Stimulated activated CD4-positive, alpha-beta T cell treated with anti-CD3 and anti-CD28 coated beads, Interleukin-15, amount 100 ng/mL, for 48 hours (primary cell): ENCODE measurements at regions not wholly inside any gene's neighbourhood (a gene's known extent, or its start where the extent isn't known, plus 50 kb on each side); places are given as distances from the start of the nearest gene placed in this dataset.
"Not testable (repeated sequence)": the region's sequence is repeated elsewhere in the genome, so short reads cannot be mapped to it uniquely, and the experiment has no call there.

Experiments
- DNase-seq, 2 donors: peaks; one replicate each; pipeline ENCODE4 v3.0.0-alpha.2; 2020; ENCODE audit warnings: low read depth in 2 of 2

DNA sequence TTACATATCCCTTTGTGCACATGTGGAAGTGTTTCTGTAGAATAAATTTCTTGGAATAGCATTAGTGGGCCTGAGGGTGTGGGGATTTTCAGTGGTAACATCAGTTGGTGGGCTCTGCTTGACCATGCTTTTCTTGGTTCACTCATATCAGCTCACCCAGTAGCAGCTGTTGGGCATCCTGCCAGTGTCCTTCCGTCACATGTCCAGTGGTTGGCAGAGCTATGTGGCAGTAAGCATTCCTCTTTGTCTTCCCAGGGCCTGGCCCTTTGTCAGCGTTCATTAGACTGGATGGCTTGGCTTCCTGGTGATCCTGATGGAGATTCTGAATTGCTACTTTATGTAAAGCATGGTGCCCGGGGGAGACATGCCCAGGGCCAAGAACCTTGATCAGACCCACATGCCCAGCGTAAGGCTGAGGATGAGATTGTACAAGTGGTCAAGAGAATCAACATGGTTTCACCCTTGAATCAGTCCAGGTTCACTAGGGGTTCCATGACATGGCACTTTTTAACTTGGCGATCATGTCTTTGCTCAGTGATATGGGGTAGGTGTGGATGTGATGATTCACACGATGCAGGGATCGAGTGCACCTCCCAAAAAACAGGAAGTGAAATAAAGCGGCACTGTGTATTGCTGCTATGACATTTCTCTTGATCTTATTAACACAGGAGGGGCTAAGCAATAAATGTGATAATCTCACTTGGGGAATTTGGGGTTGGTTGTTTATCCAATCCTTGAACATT lies 72.1 kb upstream of the IGFBP7 start:
- no peak for DNase-seq

DNA sequence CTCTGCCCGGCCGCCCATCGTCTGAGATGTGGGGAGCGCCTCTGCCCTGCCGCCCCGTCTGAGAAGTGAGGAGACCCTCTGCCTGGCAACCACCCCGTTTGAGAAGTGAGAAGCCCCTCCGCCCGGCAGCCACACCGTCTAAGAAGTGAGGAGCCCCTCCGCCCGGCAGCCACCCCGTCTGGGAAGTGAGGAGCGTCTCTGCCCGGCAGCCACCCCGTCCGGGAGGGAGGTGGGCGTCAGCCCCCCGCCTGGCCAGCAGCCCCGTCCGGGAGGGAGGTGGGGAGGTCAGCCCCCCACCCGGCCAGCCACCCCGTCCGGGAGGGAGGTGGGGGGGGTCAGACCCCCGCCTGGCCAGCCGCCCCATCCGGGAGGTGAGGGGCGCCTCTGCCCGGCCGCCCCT lies 63.0 kb upstream of the IGFBP7 start:
- DNase-seq, result not testable (repeated sequence)

DNA sequence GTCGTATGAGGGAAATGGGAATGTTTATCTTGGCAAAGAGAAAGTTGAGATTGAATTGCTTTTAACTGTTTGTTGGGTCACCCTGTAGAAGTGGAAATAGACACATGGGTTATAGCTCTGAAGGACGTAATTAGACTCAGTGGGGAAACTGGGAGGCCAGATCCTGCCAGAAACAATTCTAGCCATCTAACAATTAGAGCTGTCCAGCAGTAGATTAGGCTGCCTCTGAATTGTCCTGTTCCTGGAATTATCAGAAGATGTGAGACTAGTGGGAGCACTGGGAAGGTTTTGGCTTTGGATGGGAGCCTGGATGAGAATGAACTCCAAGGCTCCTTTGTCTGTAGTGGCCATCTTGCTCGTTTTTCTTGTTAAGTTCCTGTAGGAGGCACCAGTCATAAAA lies 61.9 kb upstream of the IGFBP7 start:
- DNase-seq, result no peak

DNA sequence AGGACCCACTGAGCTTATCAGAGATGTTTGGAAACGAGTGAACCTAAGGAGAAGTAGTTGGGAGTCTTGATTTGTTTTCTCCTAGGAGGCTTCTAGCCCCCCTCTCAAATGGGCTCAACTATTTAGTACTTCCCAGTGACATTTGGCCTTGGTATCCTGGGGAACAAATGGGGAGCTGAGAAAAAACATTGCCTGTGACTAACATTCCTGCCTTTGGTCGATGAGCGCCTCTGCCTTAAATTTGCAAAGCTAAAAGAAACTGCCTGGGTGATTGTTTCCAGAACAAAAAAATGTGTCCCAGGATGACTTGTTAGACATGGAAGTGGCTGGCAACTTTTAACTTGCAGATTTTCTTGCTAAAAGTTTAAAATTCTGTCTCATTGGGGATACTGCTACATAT lies 58.8 kb upstream of the IGFBP7 start:
- DNase-seq, result no peak

DNA sequence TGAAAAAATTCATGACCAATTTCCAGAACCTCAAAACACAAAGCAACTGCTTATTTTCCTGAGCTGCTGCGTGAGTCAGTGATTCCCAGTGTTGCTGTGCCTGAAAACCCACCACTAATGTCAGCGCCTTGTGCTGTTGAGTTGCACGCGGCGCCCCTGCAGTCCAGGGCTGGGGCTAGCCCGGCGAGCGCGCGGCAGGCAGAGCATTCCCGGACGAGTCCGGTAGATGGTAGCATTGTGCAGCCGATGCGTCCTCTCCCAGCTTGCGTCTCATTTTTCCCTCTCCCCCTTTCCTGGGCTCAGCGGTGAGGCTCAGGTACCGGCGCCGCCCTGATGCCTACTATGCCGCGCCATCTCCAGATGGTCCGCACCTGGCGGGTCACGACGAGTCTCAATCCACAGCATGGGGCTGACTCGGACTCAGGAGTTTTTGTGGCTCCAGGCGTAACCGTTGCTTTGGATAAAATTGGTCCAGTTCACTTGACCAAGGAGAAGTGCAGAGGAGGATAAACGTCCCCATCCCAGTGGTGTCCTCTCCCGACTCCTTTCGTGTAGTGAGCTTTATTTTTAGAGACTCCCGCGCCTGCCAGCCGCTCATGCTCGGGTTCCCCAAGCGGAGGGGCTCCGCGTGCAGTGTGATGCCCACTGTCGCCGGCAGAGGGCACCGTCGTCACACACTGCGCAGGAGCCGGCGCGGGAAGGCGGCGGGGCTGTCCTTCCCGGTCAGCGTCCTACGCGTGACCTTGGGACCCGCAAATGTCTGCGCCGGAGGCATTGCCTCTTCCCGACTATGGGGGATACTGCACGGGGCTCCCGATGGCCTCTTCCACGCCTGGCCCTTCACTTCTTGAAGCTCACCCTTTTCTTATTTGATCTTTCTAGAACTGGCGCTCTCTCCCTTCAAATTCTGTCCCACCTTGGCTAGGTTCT lies 53.6 kb upstream of the IGFBP7 start:
- peak; percentile 51 to 64 for DNase-seq

DNA sequence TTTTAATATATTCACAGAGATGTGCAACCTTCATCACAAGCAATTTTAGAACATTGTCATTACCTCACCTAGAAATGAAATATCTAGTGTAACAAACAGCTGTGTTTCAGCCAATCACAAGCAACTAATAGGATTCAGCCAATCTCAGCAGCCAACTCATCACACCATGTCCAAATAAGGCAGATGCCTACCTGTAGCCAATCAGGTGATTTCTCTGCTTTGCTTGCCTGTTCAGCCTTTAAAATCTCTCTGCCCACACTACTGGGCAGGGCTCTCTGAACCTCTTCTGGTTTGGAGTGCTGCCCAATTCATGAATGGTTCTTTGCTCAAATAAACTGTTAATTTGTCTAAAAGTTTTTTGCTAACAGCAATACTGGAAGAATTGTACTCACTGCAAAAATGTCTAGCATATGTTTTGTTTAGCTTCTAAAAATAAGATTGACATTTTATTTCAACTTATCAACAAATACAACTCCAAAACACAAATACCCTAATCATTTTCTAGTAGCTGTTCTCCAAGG lies 52.4 kb upstream of the IGFBP7 start:
- no peak for DNase-seq
